Breast epithelium (tissue), 4 donors: ENCODE measurements at regions not wholly inside any gene's neighbourhood (a gene's known extent, or its start where the extent isn't known, plus 50 kb on each side); places are given as distances from the start of the nearest gene placed in this dataset.

Source experiments
- DNase-seq, 2 donors: peaks; one replicate each; pipeline ENCODE4 v3.0.0-alpha.2; 2019; ENCODE audit warnings: low spot score in 2 of 2
- H3K27ac ChIP-seq, 2 donors: fragments of 200-600 bp; sonication (generic) in 1 of 2; one replicate each; pipeline ENCODE4 v1.5.1; 2016 to 2019; ENCODE audit warnings: mild to moderate bottlenecking in 1 of 2
- H3K27me3 ChIP-seq, 2 donors: fragments of 200-600 bp; sonication (generic) in 1 of 2; one replicate each; pipeline versions ENCODE4 v1.5.1 to v1.6.0; 2017 to 2019; ENCODE audit warnings: control low read depth in 1 of 2, mild to moderate bottlenecking in 1 of 2
- H3K36me3 ChIP-seq: fragments of 200-600 bp; one replicate; pipeline ENCODE4 v1.5.1; 2019
- H3K4me1 ChIP-seq, 2 donors: fragments of 200-600 bp; sonication (generic); one replicate each; pipeline ENCODE4 v1.5.1; 2016 to 2019; ENCODE audit warnings: control low read depth in 1 of 2
- H3K4me3 ChIP-seq, 3 donors: fragments of 200-600 bp; sonication (generic); 1 replicate in 2 of 3; 2 replicates in 1 of 3; pipeline ENCODE4 v1.5.1; 2016 to 2019; ENCODE audit warnings: mild to moderate bottlenecking in 3 of 3, moderate library complexity in 2 of 3
- H3K9me3 ChIP-seq, 2 donors: fragments of 200-600 bp; sonication (generic) in 1 of 2; one replicate each; pipeline ENCODE4 v1.5.1; 2016 to 2019; ENCODE audit warnings: control low read depth in 1 of 2
- CTCF ChIP-seq, 3 donors: fragments of 450-650 bp; IDR thresholded peaks; one replicate each; pipeline ENCODE4 v1.5.1; 2016 to 2017; ENCODE audit warnings: antibody characterized with exemption in 3 of 3, mild to moderate bottlenecking in 3 of 3, moderate library complexity in 3 of 3
- POLR2A ChIP-seq: fragments of 450-650 bp; IDR thresholded peaks from one replicate; pipeline ENCODE4 v1.6.1; 2016; ENCODE audit warnings: antibody characterized with exemption, mild to moderate bottlenecking, moderate library complexity
- POLR2AphosphoS5 ChIP-seq, 3 donors: sonication (generic); formaldehyde crosslinking; IDR thresholded peaks; one replicate each; pipeline ENCODE4 v1.6.1; 2017; ENCODE audit warnings: antibody characterized with exemption in 3 of 3
- intact Hi-C: fragments of 100-400 bp; cut with DNase I; formaldehyde crosslinking; loops from one replicate; pipeline ENCODE4 v1.15.1; 2023; ENCODE audit warnings: low total_unique reads

GRCh38 chr5:66255714-66256113, 111.6 kb downstream of the SREK1 start:
- no peaks in the 10 kb centered on the region for H3K9me3 ChIP-seq
- no peak for DNase-seq
- TF ChIP-seq POLR2AphosphoS5 (IDR thresholded peaks at IDR 0.05): no peak
- TF ChIP-seq CTCF (IDR thresholded peaks at IDR 0.05): no peak
- no peak for TF ChIP-seq POLR2A
- no peak overlapping the region for H3K4me3 ChIP-seq
- no peaks in the 10 kb centered on the region for H3K36me3 ChIP-seq
- no peaks in the 10 kb centered on the region for H3K27me3 ChIP-seq
- H3K27ac ChIP-seq: no peak overlapping the region
- no peaks in the 10 kb centered on the region for H3K4me1 ChIP-seq
- intact Hi-C loops: no loop called here

GRCh38 chr5:66273121-66273520, 129.0 kb downstream of the SREK1 start:
- Histone ChIP-seq H3K9me3 (no peaks in the 10 kb centered on the region), H3K27me3 (no peaks in the 10 kb centered on the region), H3K4me1 (no peaks in the 10 kb centered on the region), H3K4me3 (no peak overlapping the region), H3K27ac (no peak overlapping the region), H3K36me3 (no peaks in the 10 kb centered on the region)
- intact Hi-C loops: no loop called here
- no peak for TF ChIP-seq CTCF (IDR thresholded peaks at IDR 0.05)
- TF ChIP-seq POLR2A: no peak
- TF ChIP-seq POLR2AphosphoS5 (IDR thresholded peaks at IDR 0.05): no peak
- no peak for DNase-seq

GRCh38 chr5:66276986-66277385, 132.9 kb downstream of the SREK1 start:
- Histone ChIP-seq H3K4me3 (no peak overlapping the region), H3K36me3 (no peaks in the 10 kb centered on the region), H3K27me3 (no peaks in the 10 kb centered on the region), H3K27ac (no peak overlapping the region), H3K4me1 (no peaks in the 10 kb centered on the region), H3K9me3 (no peaks in the 10 kb centered on the region)
- TF ChIP-seq CTCF (IDR thresholded peaks at IDR 0.05): no peak
- no peak for TF ChIP-seq POLR2A
- no peak for TF ChIP-seq POLR2AphosphoS5 (IDR thresholded peaks at IDR 0.05)
- DNase-seq: no peak
- intact Hi-C loops: no loop called here

GRCh38 chr5:66277981-66278380, 133.9 kb downstream of the SREK1 start:
- no peaks in the 10 kb centered on the region for H3K36me3 ChIP-seq
- no peak for TF ChIP-seq CTCF (IDR thresholded peaks at IDR 0.05)
- intact Hi-C loops: no loop called here
- H3K9me3 ChIP-seq: no peaks in the 10 kb centered on the region
- H3K4me1 ChIP-seq: no peaks in the 10 kb centered on the region
- H3K4me3 ChIP-seq: no peak overlapping the region
- no peaks in the 10 kb centered on the region for H3K27me3 ChIP-seq
- DNase-seq: no peak
- no peak overlapping the region for H3K27ac ChIP-seq

- Histone ChIP-seq H3K9me3 (no peaks in the 10 kb centered on the region), H3K27me3 (no peaks in the 10 kb centered on the region)
- intact Hi-C loops: no loop called here
Observed at GRCh38 chr5:66281294-66281693, 137.2 kb downstream of the SREK1 start.

More at GRCh38 chr5:66281294-66281693, 137.2 kb downstream of the SREK1 start:
- Histone ChIP-seq H3K27ac (no peak overlapping the region), H3K4me1 (no peaks in the 10 kb centered on the region), H3K4me3 (no peak overlapping the region), H3K36me3 (no peaks in the 10 kb centered on the region)
- TF ChIP-seq CTCF (IDR thresholded peaks at IDR 0.05): no peak
- no peak for DNase-seq
